ENCODE measurements at regions not wholly inside any gene's neighbourhood (a gene's known extent, or its start where the extent isn't known, plus 50 kb on each side); places are given as distances from the start of the nearest gene placed in this dataset.

DNA sequence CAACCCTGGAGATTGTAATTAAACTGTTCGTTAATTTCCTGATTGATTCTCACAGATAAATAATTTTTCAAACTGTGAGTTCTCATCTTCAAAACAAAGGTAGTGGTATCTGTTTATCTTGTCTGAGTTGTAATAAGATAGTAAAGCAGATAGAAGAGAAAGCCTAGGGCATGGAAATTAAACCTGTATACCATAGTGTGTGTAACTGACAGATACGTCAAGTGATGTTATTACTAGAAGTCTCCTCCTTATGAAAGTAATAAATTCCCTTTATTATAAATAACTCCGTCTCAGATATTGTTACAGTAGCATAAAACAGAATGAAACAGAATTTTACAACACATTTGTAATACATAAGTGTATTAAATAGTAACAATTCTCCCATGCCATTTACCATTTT lies 1065.1 kb downstream of the SLITRK1 start:
- H3K4me1 ChIP-seq (ENCODE audit: control insufficient read depth in 3 of 3, insufficient read depth in 3 of 3, low read length in 3 of 3) = no peaks in the 10 kb centered on the region
- no peak overlapping the region for H3K27ac ChIP-seq (ENCODE audit: low read depth, low read length)
- no peak overlapping the region for H3K9ac ChIP-seq (ENCODE audit: low read depth in 1 of 3, low read length in 3 of 3)
- no peaks in the 10 kb centered on the region for H3K9me3 ChIP-seq (ENCODE audit: control insufficient read depth in 3 of 3, low read length in 3 of 3)
- no peaks in the 10 kb centered on the region for H3K27me3 ChIP-seq (ENCODE audit: control insufficient read depth in 3 of 3, insufficient read depth in 3 of 3, low read length in 3 of 3)
- no peak overlapping the region for H3K4me3 ChIP-seq (ENCODE audit: low read length in 3 of 3)
- no peaks in the 10 kb centered on the region for H3K36me3 ChIP-seq (ENCODE audit: control insufficient read depth in 3 of 3, insufficient read depth in 3 of 3, low read length in 3 of 3)

DNA sequence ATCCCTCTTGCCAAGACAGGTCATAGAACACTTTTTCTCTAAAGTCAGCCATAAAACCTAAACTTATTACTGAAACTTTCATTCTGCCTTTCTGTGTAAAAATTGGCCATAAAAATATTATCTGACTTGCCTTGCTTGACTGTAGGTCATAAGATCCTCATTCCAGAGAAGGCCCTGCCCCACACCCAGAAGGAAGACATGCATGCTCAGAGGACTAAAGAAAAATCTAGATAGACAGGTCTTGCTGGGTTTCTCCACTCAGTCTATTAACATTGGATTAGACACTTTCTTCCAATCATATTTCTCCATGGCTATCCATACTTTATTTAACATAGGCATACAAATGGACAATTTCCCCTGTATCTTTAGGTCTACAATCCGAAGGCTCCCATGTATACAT lies 1066.5 kb downstream of the SLITRK1 start:
- H3K4me1 ChIP-seq (ENCODE audit: control insufficient read depth in 3 of 3, insufficient read depth in 3 of 3, low read length in 3 of 3) = no peaks in the 10 kb centered on the region
- H3K27ac ChIP-seq (ENCODE audit: low read depth, low read length) = no peak overlapping the region
- H3K27me3 ChIP-seq (ENCODE audit: control insufficient read depth in 3 of 3, insufficient read depth in 3 of 3, low read length in 3 of 3) = no peaks in the 10 kb centered on the region
- no peak overlapping the region for H3K4me3 ChIP-seq (ENCODE audit: low read length in 3 of 3)
- no peaks in the 10 kb centered on the region for H3K9me3 ChIP-seq (ENCODE audit: control insufficient read depth in 3 of 3, low read length in 3 of 3)
- no peaks in the 10 kb centered on the region for H3K36me3 ChIP-seq (ENCODE audit: control insufficient read depth in 3 of 3, insufficient read depth in 3 of 3, low read length in 3 of 3)
- no peak overlapping the region for H3K9ac ChIP-seq (ENCODE audit: low read depth in 1 of 3, low read length in 3 of 3)

DNA sequence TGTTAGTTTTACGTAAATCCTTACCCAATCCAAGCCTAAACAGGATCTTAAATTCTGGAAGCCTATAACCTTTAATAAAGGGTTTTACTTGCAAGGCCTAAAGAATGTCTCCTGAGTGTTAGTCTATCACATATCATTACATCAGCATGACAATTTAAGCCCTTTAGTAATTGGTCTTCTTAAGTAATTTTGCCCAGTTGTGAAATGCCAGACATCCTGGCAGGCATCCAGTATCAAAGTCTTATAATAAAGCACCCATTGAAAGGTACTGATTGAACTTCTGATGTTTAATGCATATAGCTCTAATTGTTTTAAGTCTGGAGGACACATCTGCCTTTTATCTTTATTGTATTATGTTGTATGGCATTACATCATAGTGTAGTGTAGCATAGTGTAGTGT lies 1078.9 kb downstream of the SLITRK1 start:
- no peak overlapping the region for H3K9ac ChIP-seq (ENCODE audit: low read depth in 1 of 3, low read length in 3 of 3)
- H3K4me3 ChIP-seq (ENCODE audit: low read length in 3 of 3) = no peak overlapping the region
- H3K4me1 ChIP-seq (ENCODE audit: control insufficient read depth in 3 of 3, insufficient read depth in 3 of 3, low read length in 3 of 3) = no peaks in the 10 kb centered on the region
- no peak overlapping the region for H3K27ac ChIP-seq (ENCODE audit: low read depth, low read length)
- no peaks in the 10 kb centered on the region for H3K36me3 ChIP-seq (ENCODE audit: control insufficient read depth in 3 of 3, insufficient read depth in 3 of 3, low read length in 3 of 3)
- no peaks in the 10 kb centered on the region for H3K27me3 ChIP-seq (ENCODE audit: control insufficient read depth in 3 of 3, insufficient read depth in 3 of 3, low read length in 3 of 3)
- peaks cover 0 to 2% (median 0%) of the 10 kb centered on the region in 3 donors for H3K9me3 ChIP-seq (ENCODE audit: control insufficient read depth in 3 of 3, low read length in 3 of 3)

DNA sequence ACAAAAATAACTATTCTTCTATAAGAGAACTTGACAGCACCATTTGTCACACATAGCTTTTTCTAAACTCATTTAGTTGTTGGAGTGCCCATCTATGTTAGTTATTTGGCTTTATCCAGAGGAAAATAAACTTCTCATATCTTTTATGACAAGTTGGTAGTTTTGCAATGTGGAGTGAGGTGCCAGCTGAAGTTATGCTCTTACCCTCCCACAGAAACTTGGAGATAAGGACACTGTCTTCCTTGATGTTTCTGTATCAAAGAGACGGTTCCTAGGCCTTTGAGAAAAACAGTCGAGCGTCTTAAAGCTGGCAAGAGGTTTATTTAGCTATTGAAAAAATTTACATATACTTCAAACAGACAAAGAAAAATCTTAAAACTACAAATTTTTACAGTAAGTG lies 1079.7 kb downstream of the SLITRK1 start:
- Histone ChIP-seq H3K27me3 (ENCODE audit: control insufficient read depth in 3 of 3, insufficient read depth in 3 of 3, low read length in 3 of 3) (no peaks in the 10 kb centered on the region), H3K9me3 (ENCODE audit: control insufficient read depth in 3 of 3, low read length in 3 of 3) (peaks cover 0 to 5% (median 0%) of the 10 kb centered on the region in 3 donors), H3K4me3 (ENCODE audit: low read length in 3 of 3) (no peak overlapping the region), H3K27ac (ENCODE audit: low read depth, low read length) (no peak overlapping the region), H3K9ac (ENCODE audit: low read depth in 1 of 3, low read length in 3 of 3) (no peak overlapping the region), H3K4me1 (ENCODE audit: control insufficient read depth in 3 of 3, insufficient read depth in 3 of 3, low read length in 3 of 3) (no peaks in the 10 kb centered on the region), H3K36me3 (ENCODE audit: control insufficient read depth in 3 of 3, insufficient read depth in 3 of 3, low read length in 3 of 3) (no peaks in the 10 kb centered on the region)

DNA sequence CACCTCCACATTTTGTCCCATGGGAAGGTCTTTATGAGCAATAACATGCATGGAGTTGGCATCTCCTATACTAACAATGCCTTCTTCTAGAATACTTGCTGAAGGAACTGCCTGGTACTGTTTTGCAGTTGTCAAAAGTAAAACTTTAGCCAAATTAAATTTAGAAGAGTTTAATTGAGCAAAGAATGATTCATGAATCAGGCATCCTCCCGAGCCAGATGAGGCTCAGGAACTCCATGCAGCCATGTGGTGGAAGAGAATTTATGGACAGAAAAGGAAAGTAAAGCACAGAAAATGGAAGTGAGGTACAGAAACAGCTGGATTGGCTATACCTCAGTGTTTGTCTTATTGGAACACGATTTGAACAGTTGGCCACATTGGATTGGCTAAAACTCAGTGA lies 1081.9 kb downstream of the SLITRK1 start:
- Histone ChIP-seq H3K4me1 (ENCODE audit: control insufficient read depth in 3 of 3, insufficient read depth in 3 of 3, low read length in 3 of 3) (no peaks in the 10 kb centered on the region), H3K36me3 (ENCODE audit: control insufficient read depth in 3 of 3, insufficient read depth in 3 of 3, low read length in 3 of 3) (no peaks in the 10 kb centered on the region), H3K27me3 (ENCODE audit: control insufficient read depth in 3 of 3, insufficient read depth in 3 of 3, low read length in 3 of 3) (no peaks in the 10 kb centered on the region), H3K27ac (ENCODE audit: low read depth, low read length) (no peak overlapping the region), H3K9me3 (ENCODE audit: control insufficient read depth in 3 of 3, low read length in 3 of 3) (peaks cover 0 to 5% (median 0%) of the 10 kb centered on the region in 3 donors), H3K9ac (ENCODE audit: low read depth in 1 of 3, low read length in 3 of 3) (no peak overlapping the region), H3K4me3 (ENCODE audit: low read length in 3 of 3) (no peak overlapping the region)

DNA sequence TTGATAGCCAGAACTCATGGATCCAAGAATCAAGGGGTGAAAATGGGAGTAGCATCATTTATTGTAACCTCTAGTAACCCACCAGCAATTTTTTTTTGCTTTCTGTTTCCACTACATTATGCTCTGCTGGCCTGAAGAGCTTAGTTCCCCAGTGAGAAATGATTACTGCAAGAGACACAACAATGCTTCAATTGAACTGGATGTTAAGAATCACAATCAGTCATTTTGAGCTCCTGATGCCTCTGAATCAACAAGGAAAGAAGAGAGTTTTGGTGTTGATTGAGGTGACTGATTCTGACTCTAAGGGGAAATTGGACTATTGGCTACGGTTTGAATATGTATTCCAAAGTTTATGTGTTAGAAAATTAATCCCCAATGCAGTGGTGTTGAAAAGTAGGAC lies 1084.4 kb downstream of the SLITRK1 start:
- Histone ChIP-seq H3K36me3 (ENCODE audit: control insufficient read depth in 3 of 3, insufficient read depth in 3 of 3, low read length in 3 of 3) (no peaks in the 10 kb centered on the region), H3K4me1 (ENCODE audit: control insufficient read depth in 3 of 3, insufficient read depth in 3 of 3, low read length in 3 of 3) (no peaks in the 10 kb centered on the region), H3K4me3 (ENCODE audit: low read length in 3 of 3) (no peak overlapping the region), H3K27me3 (ENCODE audit: control insufficient read depth in 3 of 3, insufficient read depth in 3 of 3, low read length in 3 of 3) (no peaks in the 10 kb centered on the region), H3K27ac (ENCODE audit: low read depth, low read length) (no peak overlapping the region), H3K9me3 (ENCODE audit: control insufficient read depth in 3 of 3, low read length in 3 of 3) (peaks cover 0 to 2% (median 0%) of the 10 kb centered on the region in 3 donors), H3K9ac (ENCODE audit: low read depth in 1 of 3, low read length in 3 of 3) (no peak overlapping the region)

DNA sequence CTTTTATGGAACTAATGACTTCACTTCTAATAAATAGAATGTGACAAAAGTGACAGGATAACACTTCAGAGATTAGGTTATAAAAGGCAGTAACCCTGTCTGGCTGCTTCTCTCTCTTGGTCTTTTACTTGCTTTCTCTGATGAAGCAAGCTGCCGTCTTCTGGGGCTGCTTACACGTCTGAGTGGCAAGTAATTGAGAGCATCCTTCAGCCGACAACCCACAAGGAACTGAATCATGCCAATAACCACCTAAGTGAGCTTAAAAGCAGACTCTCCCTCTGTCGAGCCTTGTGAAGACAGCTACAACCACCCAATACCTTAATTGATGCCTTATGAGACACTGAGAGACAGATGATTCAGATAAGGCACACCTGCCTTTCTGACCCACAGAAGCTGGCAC lies 1091.2 kb downstream of the SLITRK1 start:
- Histone ChIP-seq H3K36me3 (ENCODE audit: control insufficient read depth in 3 of 3, insufficient read depth in 3 of 3, low read length in 3 of 3) (no peaks in the 10 kb centered on the region), H3K4me1 (ENCODE audit: control insufficient read depth in 3 of 3, insufficient read depth in 3 of 3, low read length in 3 of 3) (no peaks in the 10 kb centered on the region)

DNA sequence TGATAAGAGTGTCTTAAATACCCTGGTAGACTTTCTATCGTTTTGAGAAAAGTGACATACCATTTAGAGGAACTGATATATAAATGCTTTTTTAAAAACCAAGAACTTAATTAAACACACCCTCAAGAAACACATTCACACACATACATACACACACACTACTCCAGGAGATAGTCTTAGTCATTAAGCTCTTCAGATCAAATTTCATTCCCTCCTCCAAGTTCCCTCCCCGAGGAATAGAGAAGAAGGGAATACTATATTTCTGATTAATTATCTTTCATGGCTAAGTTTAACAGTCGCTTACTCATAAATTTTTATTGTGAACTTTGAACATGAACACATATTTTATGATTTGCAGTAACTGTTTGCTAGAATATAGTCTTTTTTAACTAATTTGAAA lies 1109.5 kb downstream of the SLITRK1 start:
- Histone ChIP-seq H3K9ac (ENCODE audit: low read depth in 1 of 3, low read length in 3 of 3) (no peak overlapping the region), H3K4me3 (ENCODE audit: low read length in 3 of 3) (no peak overlapping the region), H3K36me3 (ENCODE audit: control insufficient read depth in 3 of 3, insufficient read depth in 3 of 3, low read length in 3 of 3) (no peaks in the 10 kb centered on the region), H3K27ac (ENCODE audit: low read depth, low read length) (no peak overlapping the region), H3K9me3 (ENCODE audit: control insufficient read depth in 3 of 3, low read length in 3 of 3) (no peaks in the 10 kb centered on the region), H3K27me3 (ENCODE audit: control insufficient read depth in 3 of 3, insufficient read depth in 3 of 3, low read length in 3 of 3) (no peaks in the 10 kb centered on the region), H3K4me1 (ENCODE audit: control insufficient read depth in 3 of 3, insufficient read depth in 3 of 3, low read length in 3 of 3) (no peaks in the 10 kb centered on the region)

More for the DNA sequence above, 1091.2 kb downstream of the SLITRK1 start:
- no peaks in the 10 kb centered on the region for H3K9me3 ChIP-seq (ENCODE audit: control insufficient read depth in 3 of 3, low read length in 3 of 3)
- no peak overlapping the region for H3K4me3 ChIP-seq (ENCODE audit: low read length in 3 of 3)
- no peaks in the 10 kb centered on the region for H3K27me3 ChIP-seq (ENCODE audit: control insufficient read depth in 3 of 3, insufficient read depth in 3 of 3, low read length in 3 of 3)
- no peak overlapping the region for H3K27ac ChIP-seq (ENCODE audit: low read depth, low read length)
- H3K9ac ChIP-seq (ENCODE audit: low read depth in 1 of 3, low read length in 3 of 3) = no peak overlapping the region

DNA sequence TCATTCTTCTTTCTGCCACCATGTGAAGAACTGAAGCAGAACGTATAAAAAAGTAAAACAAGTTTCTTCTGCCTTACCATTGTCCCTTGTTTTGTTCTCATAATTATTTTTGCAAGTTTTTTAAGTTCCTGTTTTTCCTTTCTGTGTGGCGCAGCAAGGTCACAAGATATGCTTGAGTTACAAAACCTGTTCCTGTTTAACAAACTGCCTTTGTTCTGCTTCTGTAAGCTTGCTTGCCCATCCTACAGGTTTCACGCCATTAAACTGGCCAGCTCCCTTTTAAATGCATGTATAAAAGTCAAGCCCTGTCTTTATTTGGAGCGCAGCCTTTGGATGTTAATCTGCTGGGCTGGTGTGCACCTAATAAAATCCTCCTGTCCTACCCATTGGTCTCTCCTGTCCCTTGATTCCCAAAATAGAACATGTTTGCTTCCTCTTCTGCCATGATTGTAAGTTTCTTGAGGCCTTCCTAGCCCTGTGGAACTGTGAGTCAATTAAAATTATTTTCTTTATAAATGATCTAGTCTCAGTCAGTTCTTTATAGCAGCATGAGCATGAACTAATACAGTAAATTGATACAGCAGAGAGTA lies 1115.4 kb downstream of the SLITRK1 start:
- H3K9me3 ChIP-seq (ENCODE audit: control insufficient read depth in 3 of 3, low read length in 3 of 3) = no peaks in the 10 kb centered on the region
- H3K27me3 ChIP-seq (ENCODE audit: control insufficient read depth in 3 of 3, insufficient read depth in 3 of 3, low read length in 3 of 3) = no peaks in the 10 kb centered on the region
- no peak overlapping the region for H3K9ac ChIP-seq (ENCODE audit: low read depth in 1 of 3, low read length in 3 of 3)
- no peaks in the 10 kb centered on the region for H3K4me1 ChIP-seq (ENCODE audit: control insufficient read depth in 3 of 3, insufficient read depth in 3 of 3, low read length in 3 of 3)
- H3K36me3 ChIP-seq (ENCODE audit: control insufficient read depth in 3 of 3, insufficient read depth in 3 of 3, low read length in 3 of 3) = no peaks in the 10 kb centered on the region
- no peak overlapping the region for H3K4me3 ChIP-seq (ENCODE audit: low read length in 3 of 3)
- H3K27ac ChIP-seq (ENCODE audit: low read depth, low read length) = no peak overlapping the region

DNA sequence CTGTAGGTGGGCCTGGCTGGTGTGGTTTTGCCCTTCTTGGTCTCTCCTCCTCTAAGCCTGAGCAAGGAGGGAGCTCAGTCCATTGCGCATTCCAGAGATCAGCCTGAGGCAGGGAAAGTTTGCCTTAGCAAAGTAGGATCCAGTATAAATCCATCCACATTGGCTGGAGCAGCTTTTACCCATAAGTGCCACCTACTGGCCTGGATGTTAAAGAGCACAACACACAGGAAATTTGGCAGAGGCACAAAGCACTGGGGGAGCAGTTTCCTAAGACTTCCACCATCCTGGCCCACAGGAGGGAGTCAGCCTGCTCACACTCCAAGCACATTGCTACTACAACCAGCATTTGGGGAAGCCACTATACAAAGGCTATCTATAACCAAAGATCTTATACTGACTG lies 1124.2 kb downstream of the SLITRK1 start:
- no peak overlapping the region for H3K4me3 ChIP-seq (ENCODE audit: low read length in 3 of 3)
- no peak overlapping the region for H3K27ac ChIP-seq (ENCODE audit: low read depth, low read length)
- no peaks in the 10 kb centered on the region for H3K36me3 ChIP-seq (ENCODE audit: control insufficient read depth in 3 of 3, insufficient read depth in 3 of 3, low read length in 3 of 3)
- H3K9me3 ChIP-seq (ENCODE audit: control insufficient read depth in 3 of 3, low read length in 3 of 3) = no peaks in the 10 kb centered on the region
- H3K4me1 ChIP-seq (ENCODE audit: control insufficient read depth in 3 of 3, insufficient read depth in 3 of 3, low read length in 3 of 3) = no peaks in the 10 kb centered on the region
- H3K27me3 ChIP-seq (ENCODE audit: control insufficient read depth in 3 of 3, insufficient read depth in 3 of 3, low read length in 3 of 3) = no peaks in the 10 kb centered on the region
- no peak overlapping the region for H3K9ac ChIP-seq (ENCODE audit: low read depth in 1 of 3, low read length in 3 of 3)

DNA sequence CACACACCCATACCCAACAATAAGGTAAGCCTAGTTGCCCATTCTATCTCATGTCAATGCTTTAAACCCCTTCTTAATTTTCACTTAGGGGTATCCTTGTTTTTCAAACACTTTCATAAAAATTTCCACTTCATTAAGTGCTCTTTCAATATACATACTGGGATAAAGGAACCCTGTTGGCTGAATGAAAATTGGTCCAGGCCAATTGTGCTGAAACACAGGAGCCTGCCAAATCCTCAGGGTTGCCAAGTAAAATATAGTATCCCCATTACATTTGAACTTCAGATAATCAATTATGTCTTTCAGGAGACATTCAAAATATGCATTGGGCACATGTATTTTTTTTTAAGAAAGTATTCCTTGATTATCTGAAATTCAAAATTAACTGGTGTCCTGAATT lies 1131.1 kb downstream of the SLITRK1 start:
- Histone ChIP-seq H3K27me3 (ENCODE audit: control insufficient read depth in 3 of 3, insufficient read depth in 3 of 3, low read length in 3 of 3) (no peaks in the 10 kb centered on the region), H3K36me3 (ENCODE audit: control insufficient read depth in 3 of 3, insufficient read depth in 3 of 3, low read length in 3 of 3) (no peaks in the 10 kb centered on the region), H3K9ac (ENCODE audit: low read depth in 1 of 3, low read length in 3 of 3) (no peak overlapping the region), H3K9me3 (ENCODE audit: control insufficient read depth in 3 of 3, low read length in 3 of 3) (no peaks in the 10 kb centered on the region), H3K4me3 (ENCODE audit: low read length in 3 of 3) (no peak overlapping the region), H3K4me1 (ENCODE audit: control insufficient read depth in 3 of 3, insufficient read depth in 3 of 3, low read length in 3 of 3) (no peaks in the 10 kb centered on the region), H3K27ac (ENCODE audit: low read depth, low read length) (no peak overlapping the region)
